SKM-1 (cell line): ENCODE measurements at regions not wholly inside any gene's neighbourhood (a gene's known extent, or its start where the extent isn't known, plus 50 kb on each side); places are given as distances from the start of the nearest gene placed in this dataset.

Experiments
- DNase-seq: peaks from one replicate; lab custom pipeline; 2025; ENCODE audit not compliant: unreplicated experiment; lab: John Stamatoyannopoulos, UW

DNA sequence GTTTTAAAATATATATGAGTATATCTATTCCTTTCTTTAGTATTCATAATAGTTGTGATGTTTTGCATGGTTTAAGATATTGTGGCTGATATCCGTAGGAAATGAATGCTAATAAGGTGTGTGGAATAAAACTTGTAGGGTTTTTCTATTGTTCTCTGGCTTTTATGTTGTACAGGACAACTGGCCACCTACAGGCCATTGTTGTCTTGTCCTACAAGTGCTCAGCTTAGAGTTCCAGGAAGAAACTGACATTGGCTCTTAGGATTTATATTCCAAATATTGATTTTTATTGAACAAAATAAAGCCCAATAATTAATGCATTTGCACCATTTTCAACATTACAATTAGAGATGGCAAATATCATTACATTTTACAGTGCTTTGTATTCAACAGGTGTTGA lies 512.8 kb upstream of the TENM4 start:
- no peak for DNase-seq

- no peak for DNase-seq
Measured at GRCh38 chr11:79950741-79951140, 509.9 kb upstream of the TENM4 start.

DNA sequence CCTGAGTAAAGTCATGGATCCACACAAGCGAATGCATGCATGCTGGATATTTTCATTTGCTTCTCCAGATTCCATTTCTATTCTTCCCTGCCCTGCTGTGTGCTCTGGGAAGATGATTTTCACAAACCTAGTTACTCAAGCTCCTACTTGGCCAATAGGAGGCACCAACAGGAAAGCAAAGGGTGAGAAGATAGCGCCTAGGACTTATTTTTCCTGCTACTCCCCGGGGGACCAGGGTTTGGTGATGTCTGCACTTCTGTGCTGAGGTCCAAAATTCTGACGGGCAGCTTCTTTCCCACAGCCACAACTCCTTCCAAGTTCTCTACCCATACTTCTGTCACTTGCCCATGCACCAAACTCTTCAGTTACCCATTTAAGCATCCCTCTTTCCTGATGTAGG lies 509.3 kb upstream of the TENM4 start:
- no peak for DNase-seq

DNA sequence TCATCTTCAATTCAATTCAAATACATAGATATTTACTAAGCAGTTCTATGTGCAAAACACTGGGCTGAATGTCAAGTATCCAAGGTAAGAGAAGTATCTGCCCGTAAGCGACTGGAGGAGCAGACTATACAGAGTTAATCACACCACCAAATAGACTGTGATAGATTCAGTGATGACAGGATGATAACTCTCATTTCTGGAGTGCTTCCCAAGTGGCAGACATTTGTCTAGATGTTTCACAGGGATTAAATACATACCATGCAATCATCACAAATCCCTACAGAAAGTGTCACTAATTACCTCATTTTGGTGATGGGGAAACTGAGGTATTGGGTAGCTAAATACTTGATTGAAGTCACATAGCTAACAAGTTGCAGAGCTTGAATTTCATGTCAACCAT lies 508.7 kb upstream of the TENM4 start:
- DNase-seq, result no peak

GRCh38 chr11:79942646-79943045 lies 501.8 kb upstream of the TENM4 start:
- no peak for DNase-seq

GRCh38 chr11:79942090-79942489 lies 501.3 kb upstream of the TENM4 start:
- DNase-seq, result no peak

DNA sequence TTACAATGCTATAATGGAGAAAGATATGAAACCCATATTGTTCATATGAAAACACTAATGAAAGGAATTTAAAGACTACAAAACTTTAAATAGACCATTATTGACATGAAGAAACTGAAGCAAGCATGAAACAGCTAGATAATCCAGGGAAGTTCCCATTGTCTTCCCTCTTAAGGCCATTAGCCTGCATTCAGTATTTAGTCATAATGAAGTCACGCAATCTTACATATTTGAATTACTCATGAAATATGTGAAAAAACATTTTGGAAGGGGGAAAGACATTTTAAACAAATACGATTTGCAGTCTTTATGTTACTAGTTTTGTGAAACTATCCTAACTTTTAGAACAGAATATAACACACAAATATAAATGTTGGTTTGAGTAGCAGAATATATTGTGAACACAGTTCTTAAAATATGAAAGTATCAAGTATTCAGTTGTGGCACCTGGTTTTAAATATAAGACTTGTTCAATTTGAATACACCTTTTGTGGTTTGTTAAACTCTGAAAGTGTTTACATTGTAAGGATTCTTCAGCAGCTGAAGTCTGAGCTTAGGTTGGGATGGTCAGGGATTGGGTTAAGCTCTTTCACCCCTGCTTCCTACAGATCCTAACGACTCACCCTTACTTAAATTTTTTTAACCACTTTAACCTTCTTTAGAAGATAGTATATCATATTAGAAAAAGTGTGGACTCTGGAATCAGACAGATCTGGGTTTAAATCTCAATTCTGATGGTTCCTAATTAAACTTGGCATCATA lies 500.3 kb upstream of the TENM4 start:
- DNase-seq, result no peak

- no peak for DNase-seq
Measured at GRCh38 chr11:79940165-79940564, 499.3 kb upstream of the TENM4 start.

DNA sequence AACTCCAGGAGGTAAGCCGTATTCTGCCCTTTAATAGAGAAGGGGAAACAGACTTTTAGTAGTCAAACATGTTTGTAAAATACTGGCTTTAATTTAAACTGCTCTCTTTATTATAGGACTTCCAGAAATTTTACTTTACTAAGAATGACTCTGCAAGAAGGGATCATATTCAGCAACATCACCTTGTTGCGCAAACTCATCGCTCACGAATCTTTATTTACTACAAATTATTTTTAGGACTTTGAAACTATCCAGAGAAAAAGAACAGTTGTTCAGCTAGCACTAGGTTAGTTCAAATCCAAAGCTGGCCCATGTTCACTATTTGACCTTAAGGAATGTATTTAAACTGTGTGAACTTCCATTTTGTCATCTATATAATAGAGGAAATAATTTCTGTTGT lies 498.3 kb upstream of the TENM4 start:
- no peak for DNase-seq

DNA sequence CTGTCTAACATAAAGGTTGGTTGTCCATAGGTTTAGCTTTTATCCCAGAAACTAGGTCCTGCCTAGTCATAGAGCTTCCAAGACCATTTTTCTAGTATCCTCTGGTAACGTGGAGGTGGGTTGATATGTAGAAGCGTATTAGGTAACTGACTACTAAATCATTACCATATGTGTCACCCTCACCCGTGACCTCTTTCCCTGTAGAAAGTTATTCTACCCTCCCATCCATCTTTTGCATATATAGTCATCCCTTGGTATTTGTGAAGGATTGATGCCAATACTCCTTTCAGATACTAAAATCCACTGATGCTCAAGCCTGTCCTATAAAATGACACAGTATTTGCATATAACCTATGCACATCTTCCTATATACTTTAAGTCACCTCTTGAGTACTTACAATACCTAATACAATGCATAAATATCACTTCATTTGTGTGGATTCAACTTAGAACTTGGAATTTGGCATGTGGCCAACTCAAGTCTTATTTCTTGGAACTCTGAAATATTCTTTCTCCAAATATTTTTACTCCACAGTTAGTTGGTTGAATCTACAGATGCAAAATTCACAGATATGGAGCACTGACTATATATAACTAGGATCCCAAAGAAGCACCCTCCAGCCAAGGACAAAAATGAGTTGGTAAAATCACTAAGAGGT lies 497.0 kb upstream of the TENM4 start:
- DNase-seq, result no peak

DNA sequence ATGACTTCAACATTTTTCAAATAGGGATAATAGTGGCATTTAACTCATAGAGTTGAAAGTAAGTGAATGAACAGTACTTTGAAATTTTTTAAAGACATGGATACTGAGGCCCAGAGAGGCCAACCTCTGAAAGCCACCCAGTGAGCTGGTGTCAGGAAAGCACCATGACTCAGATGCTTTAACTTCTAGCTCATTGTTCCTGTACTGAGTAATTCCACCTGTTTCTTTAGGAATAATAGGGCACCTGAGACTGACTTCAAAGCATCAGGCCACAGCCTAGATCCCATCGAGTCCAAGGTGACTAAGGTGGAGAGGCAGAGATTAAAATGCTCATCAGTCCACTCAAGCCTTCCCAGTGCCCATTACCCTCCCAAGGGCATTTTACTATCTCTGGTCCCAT lies 491.8 kb upstream of the TENM4 start:
- no peak for DNase-seq

- DNase-seq, result no peak
Measured at GRCh38 chr11:79931692-79932091, 490.9 kb upstream of the TENM4 start.

- no peak for DNase-seq
Measured at GRCh38 chr11:79926707-79927106, 485.9 kb upstream of the TENM4 start.

GRCh38 chr11:79925570-79925969 lies 484.7 kb upstream of the TENM4 start:
- no peak for DNase-seq

- no peak for DNase-seq
Measured at GRCh38 chr11:79922641-79923040, 481.8 kb upstream of the TENM4 start.

GRCh38 chr11:79920480-79920879 lies 479.6 kb upstream of the TENM4 start:
- no peak for DNase-seq

DNA sequence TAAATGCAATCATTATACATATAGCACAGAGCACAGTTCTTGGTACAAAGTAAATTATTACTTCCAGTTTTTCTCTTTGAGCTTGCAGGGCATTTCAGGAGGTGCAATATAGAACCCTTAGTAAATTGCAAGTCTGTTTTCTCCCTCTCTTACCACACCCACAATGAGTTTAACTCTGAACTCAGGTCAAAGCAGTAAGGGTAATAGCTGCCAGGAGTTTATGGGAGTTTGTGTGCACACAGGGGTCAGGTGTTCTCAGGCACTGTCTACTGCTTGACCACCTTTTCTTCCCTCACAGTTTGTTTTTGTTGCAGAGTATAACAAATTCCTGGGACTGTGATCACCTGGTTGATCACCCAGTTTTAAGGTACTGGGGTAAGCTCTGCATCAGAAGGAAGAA lies 478.5 kb upstream of the TENM4 start:
- DNase-seq, result no peak

GRCh38 chr11:79918846-79919245 lies 478.0 kb upstream of the TENM4 start:
- DNase-seq, result no peak

- DNase-seq, result no peak
Measured at GRCh38 chr11:79906164-79906563, 465.3 kb upstream of the TENM4 start.

DNA sequence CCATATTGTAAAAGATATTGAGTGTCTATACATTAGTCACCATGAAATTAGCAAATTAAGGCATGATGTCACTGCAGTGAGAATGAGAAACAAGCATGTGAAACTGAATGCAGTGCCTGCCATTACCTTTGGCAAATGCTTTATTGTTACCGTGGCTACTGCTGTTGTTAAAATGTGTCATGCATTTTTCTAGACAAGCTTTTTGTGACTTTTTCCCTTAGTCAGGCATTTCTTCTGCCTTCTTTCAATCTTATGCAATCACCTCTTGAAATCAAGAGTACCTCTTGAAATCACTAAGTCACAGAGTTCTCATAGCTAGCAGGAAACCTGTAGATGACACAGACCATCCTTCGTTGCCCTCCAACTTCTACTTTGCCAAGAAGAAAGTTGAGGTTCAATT lies 461.7 kb upstream of the TENM4 start:
- no peak for DNase-seq

GRCh38 chr11:79897896-79898295 lies 457.1 kb upstream of the TENM4 start:
- no peak for DNase-seq

DNA sequence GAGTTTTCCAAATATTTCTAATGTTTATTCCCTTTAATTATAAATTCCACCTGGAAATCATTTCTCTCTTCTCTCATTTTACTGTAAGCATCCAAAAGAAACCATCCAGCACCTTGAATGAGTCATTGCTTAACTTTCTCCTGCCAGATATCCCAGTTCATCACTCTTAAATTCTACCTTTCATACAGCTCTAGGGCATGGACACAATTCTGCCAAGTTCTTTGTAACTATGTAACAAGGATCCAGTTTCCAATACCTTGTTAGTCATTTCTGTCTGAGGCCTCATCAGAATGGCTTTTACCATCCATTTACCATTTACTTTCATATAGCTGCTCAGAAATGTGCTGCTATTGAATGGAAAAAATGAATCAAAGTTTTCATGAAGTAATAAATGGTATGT lies 455.4 kb upstream of the TENM4 start:
- no peak for DNase-seq

GRCh38 chr11:79894111-79894510 lies 453.3 kb upstream of the TENM4 start:
- no peak for DNase-seq
